ENCODE measurements at regions not wholly inside any gene's neighbourhood (a gene's known extent, or its start where the extent isn't known, plus 50 kb on each side); places are given as distances from the start of the nearest gene placed in this dataset.

DNA sequence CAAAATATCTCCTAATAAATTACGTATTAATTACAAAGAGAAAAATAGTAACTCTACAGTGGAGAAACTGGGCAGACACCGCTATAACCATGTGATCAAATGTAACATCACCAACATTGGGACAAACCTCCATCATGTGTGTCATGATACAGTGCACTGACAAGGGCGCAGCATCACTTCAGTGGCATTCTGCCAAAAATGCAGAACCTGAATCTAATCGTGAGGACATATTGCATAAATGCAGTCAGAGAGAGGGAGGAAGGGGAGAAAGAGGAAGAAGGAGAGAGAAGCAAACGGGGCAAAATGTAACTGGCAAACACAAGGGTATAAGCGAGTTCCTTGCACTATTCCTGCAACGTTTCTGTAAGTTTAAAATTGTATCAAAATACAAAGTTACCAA, 74.2 kb upstream of the MARCHF10 start:
- no peak for DNase-seq
- Histone ChIP-seq H3K9me2 (replicated peaks; ENCODE audit: insufficient read depth, low read length) (no peaks in the 10 kb centered on the region), H2AFZ (ENCODE audit: low read length) (no peak overlapping the region), H3K27me3 (replicated peaks; ENCODE audit: insufficient read depth, low read length) (no peaks in the 10 kb centered on the region), H3F3A (ENCODE audit: insufficient read depth, low read length) (peaks cover 2% of the 10 kb centered on the region; the same call in 1 of the 2 replicates), H4K20me1 (ENCODE audit: insufficient read depth, low read length) (no peaks in the 10 kb centered on the region), H3K36me3 (replicated peaks; ENCODE audit: insufficient read depth, low read length) (no peaks in the 10 kb centered on the region), H3K4me2 (ENCODE audit: low read depth, low read length) (no peak overlapping the region), H3K27ac (ENCODE audit: low read length) (no peak overlapping the region), H3K79me2 (ENCODE audit: low read length) (no peaks in the 10 kb centered on the region), H3K4me1 (ENCODE audit: low read length) (no peaks in the 10 kb centered on the region), H3K4me3 (ENCODE audit: low read length) (no peak overlapping the region), H3K9ac (ENCODE audit: low read length) (no peak overlapping the region), H3K9me3 (replicated peaks; ENCODE audit: insufficient read depth, low read length) (no peaks in the 10 kb centered on the region)
- no peak for TF ChIP-seq EZH2phosphoT487 (IDR thresholded peaks at IDR 0.05; ENCODE audit: low read length)
- TF ChIP-seq EZH2 (optimal IDR thresholded peaks at IDR 0.05; ENCODE audit: low read depth, low read length), result no peak
- TF ChIP-seq, protein P1, sequence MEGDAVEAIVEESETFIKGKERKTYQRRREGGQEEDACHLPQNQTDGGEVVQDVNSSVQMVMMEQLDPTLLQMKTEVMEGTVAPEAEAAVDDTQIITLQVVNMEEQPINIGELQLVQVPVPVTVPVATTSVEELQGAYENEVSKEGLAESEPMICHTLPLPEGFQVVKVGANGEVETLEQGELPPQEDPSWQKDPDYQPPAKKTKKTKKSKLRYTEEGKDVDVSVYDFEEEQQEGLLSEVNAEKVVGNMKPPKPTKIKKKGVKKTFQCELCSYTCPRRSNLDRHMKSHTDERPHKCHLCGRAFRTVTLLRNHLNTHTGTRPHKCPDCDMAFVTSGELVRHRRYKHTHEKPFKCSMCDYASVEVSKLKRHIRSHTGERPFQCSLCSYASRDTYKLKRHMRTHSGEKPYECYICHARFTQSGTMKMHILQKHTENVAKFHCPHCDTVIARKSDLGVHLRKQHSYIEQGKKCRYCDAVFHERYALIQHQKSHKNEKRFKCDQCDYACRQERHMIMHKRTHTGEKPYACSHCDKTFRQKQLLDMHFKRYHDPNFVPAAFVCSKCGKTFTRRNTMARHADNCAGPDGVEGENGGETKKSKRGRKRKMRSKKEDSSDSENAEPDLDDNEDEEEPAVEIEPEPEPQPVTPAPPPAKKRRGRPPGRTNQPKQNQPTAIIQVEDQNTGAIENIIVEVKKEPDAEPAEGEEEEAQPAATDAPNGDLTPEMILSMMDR (IDR thresholded peaks at IDR 0.05; ENCODE audit: low read length), result no peak

DNA sequence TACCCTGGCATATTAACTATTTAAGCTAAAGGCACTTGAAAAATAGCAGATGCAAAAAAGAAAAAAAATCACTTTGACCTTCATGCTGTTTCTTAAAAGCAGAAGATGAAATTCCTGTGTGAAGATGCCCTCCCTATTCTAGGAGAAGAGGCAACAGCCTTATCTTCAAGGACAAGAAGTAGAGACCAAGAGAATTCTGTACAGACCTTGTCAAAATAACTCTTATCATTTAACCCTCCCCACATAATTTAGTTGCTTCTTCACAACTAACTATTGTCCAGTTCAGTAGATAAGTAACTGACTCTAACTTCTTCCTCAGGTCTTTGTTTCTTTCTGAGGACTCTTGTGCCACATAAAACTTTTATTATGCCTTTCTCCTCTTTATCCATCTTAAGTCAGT, 72.0 kb upstream of the MARCHF10 start:
- no peak for TF ChIP-seq EZH2 (optimal IDR thresholded peaks at IDR 0.05; ENCODE audit: low read depth, low read length)
- TF ChIP-seq EZH2phosphoT487 (IDR thresholded peaks at IDR 0.05; ENCODE audit: low read length), result no peak
- TF ChIP-seq, protein P1 (IDR thresholded peaks at IDR 0.05; ENCODE audit: low read length), result no peak
- no peak overlapping the region for H3K9ac ChIP-seq (ENCODE audit: low read length)
- no peaks in the 10 kb centered on the region for H4K20me1 ChIP-seq (ENCODE audit: insufficient read depth, low read length)
- DNase-seq, result no peak
- H3K4me3 ChIP-seq (ENCODE audit: low read length), result no peak overlapping the region
- no peaks in the 10 kb centered on the region for H3K79me2 ChIP-seq (ENCODE audit: low read length)
- no peaks in the 10 kb centered on the region for H3K27me3 ChIP-seq (replicated peaks; ENCODE audit: insufficient read depth, low read length)
- no peaks in the 10 kb centered on the region for H3K9me2 ChIP-seq (replicated peaks; ENCODE audit: insufficient read depth, low read length)
- no peaks in the 10 kb centered on the region for H3K9me3 ChIP-seq (replicated peaks; ENCODE audit: insufficient read depth, low read length)
- no peak overlapping the region for H3K4me2 ChIP-seq (ENCODE audit: low read depth, low read length)
- no peak overlapping the region for H2AFZ ChIP-seq (ENCODE audit: low read length)
- no peaks in the 10 kb centered on the region for H3K4me1 ChIP-seq (ENCODE audit: low read length)
- H3K36me3 ChIP-seq (replicated peaks; ENCODE audit: insufficient read depth, low read length), result no peaks in the 10 kb centered on the region
- no peak overlapping the region for H3K27ac ChIP-seq (ENCODE audit: low read length)
- no peaks in the 10 kb centered on the region for H3F3A ChIP-seq (ENCODE audit: insufficient read depth, low read length)

DNA sequence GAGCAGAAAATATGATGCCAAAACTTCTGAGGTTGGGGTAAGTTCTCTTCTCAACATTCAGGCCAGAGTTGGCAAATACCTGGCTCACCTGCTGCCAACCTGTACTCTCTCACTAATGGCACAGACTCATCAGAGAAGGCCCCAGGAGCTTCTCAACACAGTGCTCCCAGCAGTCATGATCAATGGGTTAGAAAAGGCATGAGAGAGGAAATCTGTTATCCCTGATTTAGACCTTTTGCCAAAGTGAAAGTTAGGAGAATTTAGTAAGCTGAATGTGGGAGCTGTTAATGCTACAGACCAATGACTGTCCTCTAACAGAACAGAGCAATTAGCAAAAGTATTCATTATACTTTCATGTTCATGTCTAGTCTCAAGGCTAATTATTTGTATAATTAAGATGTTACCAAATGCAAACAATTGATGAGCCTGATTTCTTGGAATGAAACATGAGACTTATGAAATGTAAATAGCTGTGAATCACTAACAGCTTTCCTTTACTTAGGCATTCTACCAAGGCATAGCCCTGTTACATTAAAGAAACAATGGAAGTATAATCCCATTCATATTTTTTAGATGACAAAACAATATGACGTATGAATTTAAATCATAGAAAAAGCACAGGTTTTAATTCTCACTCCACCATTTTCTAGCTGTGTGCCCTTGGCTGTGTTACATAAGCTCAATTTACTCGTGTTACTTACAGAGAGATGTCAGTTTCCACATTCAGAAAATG, 68.7 kb upstream of the MARCHF10 start:
- H3K27ac ChIP-seq (ENCODE audit: low read length), result no peak overlapping the region
- no peaks in the 10 kb centered on the region for H3K4me1 ChIP-seq (ENCODE audit: low read length)
- no peak overlapping the region for H3K4me2 ChIP-seq (ENCODE audit: low read depth, low read length)
- no peak for DNase-seq
- no peaks in the 10 kb centered on the region for H3K27me3 ChIP-seq (replicated peaks; ENCODE audit: insufficient read depth, low read length)
- H3K79me2 ChIP-seq (ENCODE audit: low read length), result no peaks in the 10 kb centered on the region
- H3K36me3 ChIP-seq (replicated peaks; ENCODE audit: insufficient read depth, low read length), result no peaks in the 10 kb centered on the region
- no peak for TF ChIP-seq EZH2phosphoT487 (IDR thresholded peaks at IDR 0.05; ENCODE audit: low read length)
- no peak for TF ChIP-seq EZH2 (optimal IDR thresholded peaks at IDR 0.05; ENCODE audit: low read depth, low read length)
- TF ChIP-seq, protein P1 (IDR thresholded peaks at IDR 0.05; ENCODE audit: low read length), result no peak
- no peak overlapping the region for H2AFZ ChIP-seq (ENCODE audit: low read length)
- no peaks in the 10 kb centered on the region for H3F3A ChIP-seq (ENCODE audit: insufficient read depth, low read length)
- no peaks in the 10 kb centered on the region for H3K9me2 ChIP-seq (replicated peaks; ENCODE audit: insufficient read depth, low read length)
- H3K4me3 ChIP-seq (ENCODE audit: low read length), result no peak overlapping the region
- H3K9ac ChIP-seq (ENCODE audit: low read length), result no peak overlapping the region
- H4K20me1 ChIP-seq (ENCODE audit: insufficient read depth, low read length), result no peaks in the 10 kb centered on the region
- no peaks in the 10 kb centered on the region for H3K9me3 ChIP-seq (replicated peaks; ENCODE audit: insufficient read depth, low read length)

Measured in MM.1S (cell line).